Keratinocyte (primary cell): ENCODE measurements at regions not wholly inside any gene's neighbourhood (a gene's known extent, or its start where the extent isn't known, plus 50 kb on each side); places are given as distances from the start of the nearest gene placed in this dataset.

ENCODE experiments used
- DNase-seq: peaks from one replicate; pipeline ENCODE4 v3.0.0-alpha.2; 2011; ENCODE audit warnings: low read depth, missing footprints, low spot score
- FAIRE-seq: peaks from 2 replicates; lab custom pipeline; 2011; peaks lifted over from hg19 to GRCh38; lab: Jason Lieb, UNC
- H2AFZ ChIP-seq: 2 replicates; pipeline ENCODE4 v1.6.0; 2012; ENCODE audit warnings: low read length, control low read depth, inconsistent platforms; ENCODE audit not compliant: control insufficient read depth
- H3K27ac ChIP-seq: 2 replicates; pipeline ENCODE4 v1.5.1; 2011; ENCODE audit warnings: low read length; ENCODE audit not compliant: control insufficient read depth, insufficient read depth
- H3K27me3 ChIP-seq: 3 replicates; pipeline ENCODE4 v1.6.0; 2011; ENCODE audit warnings: low read length; ENCODE audit not compliant: control insufficient read depth, insufficient read depth; ENCODE audit errors: extremely low read depth
- H3K36me3 ChIP-seq, 2 experiments: 2 replicates in 1 of 2; 3 replicates in 1 of 2; pipeline ENCODE4 v1.5.1; 2011; ENCODE audit warnings: low read length in 2 of 2, mild to moderate bottlenecking in 1 of 2; ENCODE audit not compliant: control insufficient read depth in 2 of 2, insufficient read depth in 2 of 2; ENCODE audit errors: extremely low read depth in 1 of 2
- H3K4me1 ChIP-seq: 3 replicates; pipeline ENCODE4 v1.5.1; 2011; ENCODE audit warnings: low read length; ENCODE audit not compliant: control insufficient read depth, insufficient read depth; ENCODE audit errors: extremely low read depth
- H3K4me2 ChIP-seq: 3 replicates; pipeline ENCODE4 v1.6.0; 2011; ENCODE audit warnings: low read depth, low read length; ENCODE audit not compliant: control insufficient read depth, insufficient read depth; ENCODE audit errors: extremely low read depth
- H3K4me3 ChIP-seq, 3 experiments: fragments of 200-600 bp in 1 of 3; sonication (generic) in 1 of 3; 2 replicates in 2 of 3; 3 replicates in 1 of 3; pipeline ENCODE4 v1.5.1; 2011 to 2016; ENCODE audit warnings: low read length in 3 of 3, mild to moderate bottlenecking in 3 of 3, control low read depth in 2 of 3, inconsistent platforms in 1 of 3, low read depth in 1 of 3, mixed read lengths in 1 of 3, mixed run types in 1 of 3, moderate library complexity in 1 of 3; ENCODE audit not compliant: control insufficient read depth in 2 of 3, insufficient read depth in 2 of 3; ENCODE audit errors: extremely low read depth in 1 of 3
- H3K79me2 ChIP-seq: 2 replicates; pipeline ENCODE4 v1.6.0; 2012; ENCODE audit warnings: low read length; ENCODE audit not compliant: control insufficient read depth, insufficient read depth
- H3K9ac ChIP-seq: 3 replicates; pipeline ENCODE4 v1.6.0; 2011; ENCODE audit warnings: low read length; ENCODE audit not compliant: control insufficient read depth, insufficient read depth; ENCODE audit errors: extremely low read depth
- H3K9me1 ChIP-seq: 3 replicates; pipeline ENCODE4 v1.6.0; 2011; ENCODE audit warnings: low read length; ENCODE audit not compliant: control insufficient read depth, insufficient read depth; ENCODE audit errors: extremely low read depth
- H3K9me3 ChIP-seq: 2 replicates; pipeline ENCODE4 v1.5.1; 2012; ENCODE audit warnings: low read depth, low read length; ENCODE audit not compliant: control insufficient read depth
- H4K20me1 ChIP-seq: 3 replicates; pipeline ENCODE4 v1.6.0; 2011; ENCODE audit warnings: low read length; ENCODE audit not compliant: control insufficient read depth, insufficient read depth; ENCODE audit errors: extremely low read depth
- CTCF ChIP-seq, 3 experiments: IDR thresholded peaks in 1 of 3; conservative IDR thresholded peaks in 1 of 3; optimal IDR thresholded peaks in 1 of 3; 2 replicates in 2 of 3; 3 replicates in 1 of 3; pipeline versions ENCODE3 to v1.5.1; 2011; ENCODE audit warnings: low read length in 3 of 3, mild to moderate bottlenecking in 3 of 3, moderate library complexity in 2 of 3, control low read depth in 1 of 3, inconsistent platforms in 1 of 3; ENCODE audit not compliant: insufficient read depth in 2 of 3; ENCODE audit errors: extremely low read depth in 1 of 3
- EZH2 ChIP-seq: IDR thresholded peaks from one replicate; pipeline ENCODE4 v1.6.1; 2012; ENCODE audit warnings: inconsistent platforms, mild to moderate bottlenecking, low read length, moderate library complexity
- dilution Hi-C: fragments of 300-500 bp; cut with MboI; formaldehyde crosslinking; loops from one replicate; pipeline ENCODE4 v1.7.0; 2020; ENCODE audit warnings: low sequenced_read_pairs; ENCODE audit not compliant: extremely low pct_ligation_motif_present

GRCh38 chr9:26148128-26148527 lies 469.9 kb upstream of the TUSC1 start:
- H3K27me3 ChIP-seq, result no peaks in the 10 kb centered on the region
- H3K79me2 ChIP-seq, result no peaks in the 10 kb centered on the region
- no peak for DNase-seq
- no peak overlapping the region for H3K4me3 ChIP-seq
- no peaks in the 10 kb centered on the region for H3K9me1 ChIP-seq
- no peak overlapping the region for H3K27ac ChIP-seq
- no peaks in the 10 kb centered on the region for H4K20me1 ChIP-seq
- no peak for FAIRE-seq
- H2AFZ ChIP-seq, result no peak overlapping the region
- H3K9me3 ChIP-seq, result no peaks in the 10 kb centered on the region
- no peaks in the 10 kb centered on the region for H3K36me3 ChIP-seq
- no peak overlapping the region for H3K9ac ChIP-seq
- TF ChIP-seq EZH2 (no peak), CTCF (optimal IDR thresholded peaks at IDR 0.05 in 1 of 3, IDR thresholded peaks at IDR 0.05 in 1 of 3, conservative IDR thresholded peaks at IDR 0.05 in 1 of 3; ENCODE audit: extremely low read depth in 1 of 3, insufficient read depth in 2 of 3, low read length in 3 of 3) (no peak)
- H3K4me2 ChIP-seq, result no peak overlapping the region
- dilution Hi-C loops, result no loop called here
- no peaks in the 10 kb centered on the region for H3K4me1 ChIP-seq

GRCh38 chr9:26145938-26146337 lies 467.7 kb upstream of the TUSC1 start:
- H3K9ac ChIP-seq, result no peak overlapping the region
- no peak for FAIRE-seq
- H3K4me2 ChIP-seq, result no peak overlapping the region
- no peaks in the 10 kb centered on the region for H3K4me1 ChIP-seq
- no peaks in the 10 kb centered on the region for H3K9me3 ChIP-seq
- TF ChIP-seq CTCF (optimal IDR thresholded peaks at IDR 0.05 in 1 of 3, IDR thresholded peaks at IDR 0.05 in 1 of 3, conservative IDR thresholded peaks at IDR 0.05 in 1 of 3; ENCODE audit: extremely low read depth in 1 of 3, insufficient read depth in 2 of 3, low read length in 3 of 3) (no peak), EZH2 (no peak)
- H2AFZ ChIP-seq, result no peak overlapping the region
- no peaks in the 10 kb centered on the region for H3K36me3 ChIP-seq
- H3K9me1 ChIP-seq, result no peaks in the 10 kb centered on the region
- H3K27me3 ChIP-seq, result no peaks in the 10 kb centered on the region
- dilution Hi-C loops, result no loop called here
- H3K27ac ChIP-seq, result no peak overlapping the region
- no peaks in the 10 kb centered on the region for H4K20me1 ChIP-seq
- H3K4me3 ChIP-seq, result no peak overlapping the region
- no peak for DNase-seq
- H3K79me2 ChIP-seq, result no peaks in the 10 kb centered on the region
